T-helper 1 cell treated with Interleukin-12 subunit alpha and Interleukin-12 subunit beta and Interleukin-4 antibody, amounts not matched to agents 30 μg/mL and 1 μg/mL, for 36 hours (primary cell): ENCODE measurements at regions not wholly inside any gene's neighbourhood (a gene's known extent, or its start where the extent isn't known, plus 50 kb on each side); places are given as distances from the start of the nearest gene placed in this dataset.
A peak's percentile ranks its signal among the peaks of the same experiment; 100 is the strongest.

Experiments used
- H3K27ac Mint-ChIP-seq: one replicate; pipeline ENCODE4 v1.8.0; 2021; ENCODE audit warnings: mild to moderate bottlenecking, mixed read lengths
- H3K27me3 Mint-ChIP-seq: one replicate; pipeline ENCODE4 v1.8.0; 2021; ENCODE audit warnings: low read depth, mixed read lengths
- H3K36me3 Mint-ChIP-seq: one replicate; pipeline ENCODE4 v1.8.0; 2021; ENCODE audit warnings: low read depth, mixed read lengths
- H3K4me1 Mint-ChIP-seq: one replicate; pipeline ENCODE4 v1.8.0; 2021; ENCODE audit warnings: low read depth, mixed read lengths
- H3K4me3 Mint-ChIP-seq: one replicate; pipeline ENCODE4 v1.8.0; 2021; ENCODE audit warnings: mild to moderate bottlenecking, moderate library complexity, mixed read lengths
- H3K9me3 Mint-ChIP-seq: one replicate; pipeline ENCODE4 v1.8.0; 2021; ENCODE audit warnings: mixed read lengths

DNA sequence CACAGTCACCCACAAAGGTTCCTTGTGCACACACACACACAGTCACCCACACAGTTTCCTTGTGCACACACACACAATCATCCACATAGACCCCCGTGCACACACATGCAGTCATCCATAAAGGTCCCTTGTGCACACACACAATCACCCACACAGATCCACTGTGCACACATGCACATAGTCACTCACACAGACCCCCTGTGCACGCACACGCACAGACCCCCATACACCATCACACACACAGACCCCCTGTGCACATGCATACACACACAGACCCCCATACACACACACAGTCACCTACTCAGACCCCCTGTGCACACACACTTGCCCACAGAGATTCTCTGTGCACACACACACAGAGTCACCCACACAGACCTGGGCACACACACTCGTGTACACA, 107.1 kb downstream of the HSPH1 start:
- peaks cover 5% of the 10 kb centered on the region for H3K4me1 Mint-ChIP-seq
- no peak overlapping the region for H3K4me3 Mint-ChIP-seq
- no peak overlapping the region for H3K27ac Mint-ChIP-seq
- no peaks in the 10 kb centered on the region for H3K9me3 Mint-ChIP-seq
- H3K27me3 Mint-ChIP-seq, result peaks cover 4% of the 10 kb centered on the region
- no peaks in the 10 kb centered on the region for H3K36me3 Mint-ChIP-seq

- H3K4me3 Mint-ChIP-seq, result no peak overlapping the region
- no peaks in the 10 kb centered on the region for H3K36me3 Mint-ChIP-seq
- no peaks in the 10 kb centered on the region for H3K9me3 Mint-ChIP-seq
- H3K4me1 Mint-ChIP-seq, result peaks cover 5% of the 10 kb centered on the region
- H3K27me3 Mint-ChIP-seq, result peaks cover 4% of the 10 kb centered on the region
- H3K27ac Mint-ChIP-seq, result no peak overlapping the region
These were observed 107.8 kb downstream of the HSPH1 start for GRCh38 chr13:31053896-31054295.

DNA sequence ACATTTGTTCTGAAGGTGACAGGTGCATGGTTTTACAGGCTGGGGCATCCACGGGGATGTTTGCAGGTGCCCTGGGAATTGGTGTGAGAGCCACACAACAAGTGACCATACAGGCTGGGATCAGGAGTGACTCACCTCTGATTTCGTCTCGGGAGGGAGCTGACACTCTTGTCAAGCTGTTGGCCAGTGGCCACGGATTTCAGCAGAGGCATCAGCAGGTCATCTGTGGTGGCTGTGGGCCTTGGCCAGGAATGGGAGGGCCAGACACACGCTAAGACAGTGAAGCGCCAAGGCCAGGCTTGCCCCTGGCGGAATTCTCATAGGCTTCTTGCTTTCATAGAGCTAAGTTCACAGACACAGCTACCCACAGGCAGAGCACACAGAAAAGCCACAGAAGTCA, 108.6 kb downstream of the HSPH1 start:
- no peaks in the 10 kb centered on the region for H3K9me3 Mint-ChIP-seq
- peaks cover 5% of the 10 kb centered on the region for H3K4me1 Mint-ChIP-seq
- H3K27me3 Mint-ChIP-seq, result peaks cover 4% of the 10 kb centered on the region
- H3K36me3 Mint-ChIP-seq, result no peaks in the 10 kb centered on the region
- H3K27ac Mint-ChIP-seq, result no peak overlapping the region
- H3K4me3 Mint-ChIP-seq, result no peak overlapping the region

DNA sequence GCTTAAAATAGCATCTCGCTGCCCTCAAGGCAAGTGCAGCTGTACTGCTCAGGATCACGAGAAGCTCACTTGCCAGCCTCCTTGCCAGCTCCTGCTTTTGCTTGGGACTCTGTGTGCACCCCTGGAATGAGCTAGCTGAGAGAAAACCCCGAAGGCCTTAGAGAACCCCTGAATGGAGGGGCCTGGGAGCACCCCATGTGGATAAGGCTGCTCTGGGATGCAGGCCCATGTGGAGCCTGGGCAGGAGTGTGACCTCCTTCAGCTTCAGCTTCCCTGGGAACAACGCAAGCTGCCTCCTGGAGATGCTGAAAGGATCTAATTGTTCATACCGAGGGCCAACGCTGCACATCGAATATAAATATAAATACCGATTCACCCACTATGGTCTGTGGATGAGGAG, 109.2 kb downstream of the HSPH1 start:
- H3K4me3 Mint-ChIP-seq, result no peak overlapping the region

GRCh38 chr13:31051999-31052398, 109.7 kb downstream of the HSPH1 start:
- Mint-ChIP-seq H3K27ac (no peak overlapping the region), H3K36me3 (no peaks in the 10 kb centered on the region), H3K27me3 (peaks cover 4% of the 10 kb centered on the region), H3K4me3 (no peak overlapping the region), H3K4me1 (peaks cover 5% of the 10 kb centered on the region), H3K9me3 (no peaks in the 10 kb centered on the region)

More for the DNA sequence above, 109.2 kb downstream of the HSPH1 start:
- no peaks in the 10 kb centered on the region for H3K36me3 Mint-ChIP-seq
- H3K9me3 Mint-ChIP-seq, result no peaks in the 10 kb centered on the region
- H3K27ac Mint-ChIP-seq, result no peak overlapping the region
- peaks cover 5% of the 10 kb centered on the region for H3K4me1 Mint-ChIP-seq
- peaks cover 4% of the 10 kb centered on the region for H3K27me3 Mint-ChIP-seq

DNA sequence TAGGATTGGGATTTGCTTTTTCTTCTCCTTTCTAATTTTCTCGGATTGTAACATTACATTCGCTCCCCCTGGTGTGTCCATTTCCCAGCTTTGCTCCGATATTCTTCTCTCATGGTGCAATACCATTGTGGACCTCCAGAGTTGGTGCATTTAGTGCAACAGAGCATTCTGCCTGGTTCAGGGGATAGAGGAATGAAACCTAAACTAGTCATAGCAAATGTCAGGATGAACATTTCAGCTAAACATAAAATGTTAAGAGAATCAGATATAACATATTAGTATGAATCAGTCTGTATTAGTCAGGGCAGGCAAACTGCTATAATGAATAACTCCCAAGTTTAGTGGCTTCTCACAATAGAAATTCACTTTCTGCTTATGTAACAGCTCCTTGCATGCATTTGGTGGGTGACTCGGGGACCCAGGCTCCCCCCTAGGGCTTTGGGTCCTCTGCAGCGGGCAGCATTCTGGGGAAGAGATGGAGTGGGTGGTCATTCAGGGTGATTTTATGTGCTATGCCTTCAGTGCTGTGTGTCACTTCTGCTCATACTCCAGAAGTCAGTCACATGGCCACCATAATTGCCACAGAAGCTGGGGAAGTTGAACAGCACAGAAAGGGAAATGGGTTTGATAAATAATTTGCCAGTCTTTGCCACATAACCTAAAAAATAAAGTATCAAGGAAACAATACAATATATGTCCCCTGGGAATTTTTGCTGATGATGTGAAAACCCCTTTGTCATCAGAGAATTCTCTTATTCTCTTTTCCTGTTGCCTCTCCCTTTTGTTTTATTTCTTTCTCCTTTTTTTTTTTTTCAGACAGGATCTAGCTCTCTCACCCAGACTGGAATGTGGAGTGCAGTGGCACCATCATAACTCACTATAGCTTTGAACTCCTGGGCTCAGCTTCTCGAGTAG, 111.0 kb downstream of the HSPH1 start:
- H3K27ac Mint-ChIP-seq, result peak overlapping the region; percentile 10
- no peak overlapping the region for H3K4me3 Mint-ChIP-seq
- H3K9me3 Mint-ChIP-seq, result no peaks in the 10 kb centered on the region
- H3K36me3 Mint-ChIP-seq, result no peaks in the 10 kb centered on the region
- H3K4me1 Mint-ChIP-seq, result peaks cover 7% of the 10 kb centered on the region
- peaks cover 4% of the 10 kb centered on the region for H3K27me3 Mint-ChIP-seq

DNA sequence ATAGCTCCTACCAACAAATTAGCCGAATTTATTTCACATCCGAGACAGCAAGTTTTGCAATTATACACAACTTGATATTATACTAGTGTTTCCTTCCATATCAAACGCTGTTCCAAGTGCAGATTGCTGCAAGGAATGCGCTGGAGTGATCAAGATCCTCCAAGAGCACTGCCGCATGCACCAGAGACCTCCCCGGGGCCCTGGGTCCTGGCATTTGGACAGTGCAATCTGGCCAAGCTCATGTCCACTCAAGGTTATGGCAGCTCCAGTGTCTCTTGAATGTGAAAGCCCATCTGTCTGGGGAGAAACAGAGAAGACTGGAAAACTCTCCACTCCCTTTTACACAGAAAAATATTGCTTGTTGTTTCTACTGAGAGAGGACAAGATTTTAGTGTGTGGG, 111.9 kb downstream of the HSPH1 start:
- no peak overlapping the region for H3K4me3 Mint-ChIP-seq
- H3K36me3 Mint-ChIP-seq, result no peaks in the 10 kb centered on the region
- peaks cover 16% of the 10 kb centered on the region for H3K4me1 Mint-ChIP-seq
- H3K9me3 Mint-ChIP-seq, result no peaks in the 10 kb centered on the region
- H3K27me3 Mint-ChIP-seq, result peaks cover 4% of the 10 kb centered on the region
- no peak overlapping the region for H3K27ac Mint-ChIP-seq

DNA sequence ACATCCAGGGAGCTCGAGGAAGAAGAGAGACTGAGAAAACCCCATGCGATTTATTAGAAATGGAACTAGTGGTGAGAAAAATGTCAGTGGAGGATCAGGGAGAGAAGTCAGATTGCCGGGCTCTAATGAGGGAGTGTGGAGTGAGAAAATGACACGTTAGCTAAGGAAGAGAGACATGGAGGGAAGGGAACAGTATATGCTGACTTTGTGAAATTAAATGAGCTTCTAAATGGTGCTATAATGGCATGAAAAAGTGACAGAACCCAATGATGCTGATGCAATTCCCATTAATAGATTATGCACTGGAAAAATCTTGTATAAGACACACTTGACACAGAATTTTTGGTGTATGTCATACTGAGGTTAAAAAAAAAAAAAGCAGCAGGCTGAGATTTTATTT, 112.6 kb downstream of the HSPH1 start:
- H3K27me3 Mint-ChIP-seq, result peaks cover 7% of the 10 kb centered on the region
- no peaks in the 10 kb centered on the region for H3K9me3 Mint-ChIP-seq
- H3K4me3 Mint-ChIP-seq, result no peak overlapping the region
- peaks cover 23% of the 10 kb centered on the region for H3K4me1 Mint-ChIP-seq
- no peak overlapping the region for H3K27ac Mint-ChIP-seq
- no peaks in the 10 kb centered on the region for H3K36me3 Mint-ChIP-seq

GRCh38 chr13:31048521-31048920, 113.2 kb downstream of the HSPH1 start:
- no peak overlapping the region for H3K4me3 Mint-ChIP-seq
- no peak overlapping the region for H3K27ac Mint-ChIP-seq
- H3K36me3 Mint-ChIP-seq, result no peaks in the 10 kb centered on the region
- H3K27me3 Mint-ChIP-seq, result peaks cover 7% of the 10 kb centered on the region
- peaks cover 26% of the 10 kb centered on the region for H3K4me1 Mint-ChIP-seq
- H3K9me3 Mint-ChIP-seq, result no peaks in the 10 kb centered on the region

DNA sequence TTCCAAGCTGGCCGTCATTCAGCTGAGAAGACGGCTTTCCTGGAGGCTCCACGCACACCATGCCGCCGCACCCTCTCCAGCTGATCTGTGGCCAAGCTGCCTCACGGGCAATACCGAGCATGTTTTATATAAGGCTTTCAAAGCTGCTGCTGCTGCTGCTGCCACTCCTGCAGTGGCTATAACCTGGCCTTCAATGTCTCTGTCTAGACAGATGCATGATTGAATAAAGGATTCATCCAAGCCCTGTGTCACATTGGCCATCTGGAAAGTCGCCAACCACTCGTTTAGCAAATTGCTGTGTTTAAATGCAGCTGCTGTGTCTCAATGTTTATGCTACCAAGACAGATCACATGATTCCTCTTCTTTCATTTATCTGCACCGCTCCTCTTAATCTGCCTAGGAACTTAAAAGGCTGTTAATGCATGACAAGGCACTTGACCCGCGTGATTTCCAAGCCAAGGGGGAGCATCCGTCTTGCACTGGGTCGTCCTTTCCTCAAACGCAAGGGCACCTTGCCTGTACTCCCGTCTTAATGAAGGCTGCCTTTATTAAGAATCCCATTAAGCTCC, 114.3 kb downstream of the TEX26 start:
- Mint-ChIP-seq H3K9me3 (no peaks in the 10 kb centered on the region), H3K4me3 (no peak overlapping the region), H3K27ac (no peak overlapping the region)

GRCh38 chr13:31045286-31046081, 113.0 kb downstream of the TEX26 start:
- peak overlapping the region; percentile 45 for H3K4me3 Mint-ChIP-seq
- peaks cover 36% of the 10 kb centered on the region for H3K4me1 Mint-ChIP-seq
- H3K27me3 Mint-ChIP-seq, result peaks cover 16% of the 10 kb centered on the region
- peak overlapping the region; percentile 71 for H3K27ac Mint-ChIP-seq
- peaks cover 2% of the 10 kb centered on the region for H3K36me3 Mint-ChIP-seq
- no peaks in the 10 kb centered on the region for H3K9me3 Mint-ChIP-seq

More for the DNA sequence above, 114.3 kb downstream of the TEX26 start:
- H3K4me1 Mint-ChIP-seq, result peaks cover 40% of the 10 kb centered on the region
- H3K36me3 Mint-ChIP-seq, result peaks cover 2% of the 10 kb centered on the region
- peaks cover 16% of the 10 kb centered on the region for H3K27me3 Mint-ChIP-seq

GRCh38 chr13:31044364-31045285, 112.2 kb downstream of the TEX26 start:
- Mint-ChIP-seq H3K36me3 (peaks cover 2% of the 10 kb centered on the region), H3K4me1 (peaks cover 43% of the 10 kb centered on the region), H3K27ac (peak overlapping the region; percentile 71), H3K27me3 (peaks cover 17% of the 10 kb centered on the region), H3K4me3 (peak overlapping the region; percentile 37), H3K9me3 (no peaks in the 10 kb centered on the region)

DNA sequence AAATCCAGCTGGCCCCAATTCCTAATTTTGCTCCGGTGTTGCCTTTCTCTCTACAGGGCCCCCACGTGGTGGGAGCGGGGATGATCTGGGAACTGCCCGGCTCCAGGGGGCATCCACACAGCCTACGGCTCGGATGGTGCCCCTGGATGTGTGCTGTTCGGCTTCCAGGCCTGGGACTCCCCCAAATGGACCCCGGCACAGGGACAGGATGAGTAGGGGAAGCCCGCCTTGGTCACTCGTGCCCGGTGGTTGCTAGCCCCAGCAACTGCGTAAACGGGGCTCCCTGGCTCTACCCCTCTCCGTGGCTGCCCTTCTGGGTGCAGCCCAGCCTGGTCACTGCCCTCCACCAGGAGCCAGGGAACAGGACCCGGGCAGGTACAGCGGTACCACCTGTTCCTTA, 111.5 kb downstream of the TEX26 start:
- peaks cover 24% of the 10 kb centered on the region for H3K27me3 Mint-ChIP-seq
- H3K9me3 Mint-ChIP-seq, result no peaks in the 10 kb centered on the region
- H3K36me3 Mint-ChIP-seq, result peaks cover 6% of the 10 kb centered on the region
- no peak overlapping the region for H3K4me3 Mint-ChIP-seq
- no peak overlapping the region for H3K27ac Mint-ChIP-seq
- H3K4me1 Mint-ChIP-seq, result peaks cover 49% of the 10 kb centered on the region
